CD4-positive, alpha-beta memory T cell (primary cell): ENCODE measurements at regions not wholly inside any gene's neighbourhood (a gene's known extent, or its start where the extent isn't known, plus 50 kb on each side); places are given as distances from the start of the nearest gene placed in this dataset.

Experiments
- CTCF ChIA-PET: fragments of 350-600 bp; sonication (Branson Sonifier 250); formaldehyde crosslinking; loops from one replicate; lab custom pipeline; 2021; ENCODE audit warnings: inconsistent platforms; ENCODE audit not compliant: partially characterized antibody; lab: Charles Lee
- POLR2A ChIA-PET: fragments of 350-600 bp; sonication (Branson Sonifier 250); formaldehyde crosslinking; loops from one replicate; lab custom pipeline; 2021; ENCODE audit not compliant: partially characterized antibody; lab: Charles Lee
- DNase-seq, 5 donors: peaks; one replicate each; pipeline versions ENCODE4 v3.0.0 to v3.0.0-alpha.2; 2020 to 2022; ENCODE audit warnings: mixed read lengths in 1 of 5
- H3K27ac ChIP-seq: one replicate; pipeline ENCODE4 v1.7.0; 2013; ENCODE audit warnings: low read depth, low read length
- H3K27me3 ChIP-seq: 2 replicates; pipeline ENCODE4 v1.7.0; 2013; ENCODE audit warnings: mild to moderate bottlenecking, low read length, moderate library complexity; ENCODE audit not compliant: insufficient read depth
- H3K36me3 ChIP-seq: 2 replicates; pipeline ENCODE4 v1.7.0; 2013; ENCODE audit warnings: mild to moderate bottlenecking, low read length, moderate library complexity; ENCODE audit not compliant: insufficient read depth
- H3K4me1 ChIP-seq: 2 replicates; pipeline ENCODE4 v1.7.0; 2013; ENCODE audit warnings: mild to moderate bottlenecking, low read length, moderate library complexity; ENCODE audit not compliant: insufficient read depth
- H3K4me3 ChIP-seq, 2 donors: one replicate each; pipeline ENCODE4 v1.7.0; 2013; ENCODE audit warnings: low read length in 2 of 2, mild to moderate bottlenecking in 1 of 2
- H3K9me3 ChIP-seq, 2 donors: one replicate each; pipeline ENCODE4 v1.7.0; 2013; ENCODE audit warnings: low read length in 2 of 2, control low read depth in 1 of 2; ENCODE audit not compliant: control insufficient read depth in 1 of 2
- H3K27ac Mint-ChIP-seq, 7 donors: one replicate each; pipeline ENCODE4 v1.8.0; 2020 to 2021; ENCODE audit warnings: mixed read lengths in 7 of 7, mild to moderate bottlenecking in 6 of 7, inconsistent platforms in 3 of 7, moderate library complexity in 3 of 7
- H3K27me3 Mint-ChIP-seq, 2 donors: one replicate each; pipeline ENCODE4 v1.8.0; 2020 to 2021; ENCODE audit warnings: mixed read lengths in 2 of 2
- H3K36me3 Mint-ChIP-seq, 2 donors: one replicate each; pipeline ENCODE4 v1.8.0; 2020 to 2021; ENCODE audit warnings: mixed read lengths in 2 of 2, inconsistent platforms in 1 of 2, mild to moderate bottlenecking in 1 of 2
- H3K4me1 Mint-ChIP-seq, 4 donors: one replicate each; pipeline ENCODE4 v1.8.0; 2020 to 2021; ENCODE audit warnings: mixed read lengths in 4 of 4, mild to moderate bottlenecking in 1 of 4
- H3K4me3 Mint-ChIP-seq, 8 donors: one replicate each; pipeline ENCODE4 v1.8.0; 2020 to 2021; ENCODE audit warnings: mixed read lengths in 8 of 8, mild to moderate bottlenecking in 7 of 8, moderate library complexity in 6 of 8, inconsistent platforms in 3 of 8
- H3K9me3 Mint-ChIP-seq, 8 donors: one replicate each; pipeline ENCODE4 v1.8.0; 2020 to 2021; ENCODE audit warnings: mixed read lengths in 8 of 8, mild to moderate bottlenecking in 5 of 8, inconsistent platforms in 3 of 8, moderate library complexity in 1 of 8
- intact Hi-C: fragments of 100-400 bp; cut with micrococcal nuclease; formaldehyde crosslinking; loops from one replicate; pipeline ENCODE4 v1.15.1; 2023

GRCh38 chr18:78679031-78679430 is 300.6 kb upstream of the SALL3 start:
- no peak overlapping the region for H3K27ac ChIP-seq
- Mint-ChIP-seq H3K4me1 (no peaks in the 10 kb centered on the region), H3K36me3 (no peaks in the 10 kb centered on the region), H3K27me3 (peaks cover 0 to 2% of the 10 kb centered on the region in 2 donors), H3K27ac (no peak overlapping the region), H3K9me3 (no peaks in the 10 kb centered on the region), H3K4me3 (no peak overlapping the region)
- no peak overlapping the region for H3K4me3 ChIP-seq
- no peaks in the 10 kb centered on the region for H3K4me1 ChIP-seq
- no peaks in the 10 kb centered on the region for H3K9me3 ChIP-seq
- CTCF ChIA-PET, result no interaction called here
- POLR2A ChIA-PET, result no interaction called here
- no peaks in the 10 kb centered on the region for H3K27me3 ChIP-seq
- intact Hi-C loops, result no loop called here
- H3K36me3 ChIP-seq, result no peaks in the 10 kb centered on the region
- no peak for DNase-seq

- intact Hi-C loops, result no loop called here
- H3K9me3 Mint-ChIP-seq, result no peaks in the 10 kb centered on the region
- POLR2A ChIA-PET, result no interaction called here
Observed at GRCh38 chr18:78679613-78680260, 299.9 kb upstream of the SALL3 start.

GRCh38 chr18:78681396-78681795 is 298.2 kb upstream of the SALL3 start:
- Mint-ChIP-seq H3K4me1 (no peaks in the 10 kb centered on the region), H3K4me3 (no peak overlapping the region), H3K36me3 (no peaks in the 10 kb centered on the region), H3K27ac (no peak overlapping the region), H3K9me3 (no peaks in the 10 kb centered on the region), H3K27me3 (peaks cover 0 to 2% of the 10 kb centered on the region in 2 donors)
- Histone ChIP-seq H3K4me3 (no peak overlapping the region), H3K9me3 (no peaks in the 10 kb centered on the region), H3K27me3 (no peaks in the 10 kb centered on the region), H3K36me3 (no peaks in the 10 kb centered on the region), H3K27ac (no peak overlapping the region), H3K4me1 (no peaks in the 10 kb centered on the region)
- no peak for DNase-seq
- intact Hi-C loops, result no loop called here
- POLR2A ChIA-PET, result no interaction called here
- CTCF ChIA-PET, result no interaction called here

More at GRCh38 chr18:78679613-78680260, 299.9 kb upstream of the SALL3 start:
- DNase-seq, result no peak
- no peak overlapping the region for H3K27ac Mint-ChIP-seq
- Histone ChIP-seq H3K36me3 (no peaks in the 10 kb centered on the region), H3K4me1 (no peaks in the 10 kb centered on the region), H3K27ac (no peak overlapping the region), H3K27me3 (no peaks in the 10 kb centered on the region), H3K9me3 (no peaks in the 10 kb centered on the region), H3K4me3 (no peak overlapping the region)
- CTCF ChIA-PET, result no interaction called here
- H3K4me1 Mint-ChIP-seq, result no peaks in the 10 kb centered on the region
- H3K27me3 Mint-ChIP-seq, result peaks cover 0 to 2% of the 10 kb centered on the region in 2 donors
- H3K36me3 Mint-ChIP-seq, result no peaks in the 10 kb centered on the region
- no peak overlapping the region for H3K4me3 Mint-ChIP-seq

GRCh38 chr18:78681934-78682333 is 297.7 kb upstream of the SALL3 start:
- Histone ChIP-seq H3K9me3 (no peaks in the 10 kb centered on the region), H3K27me3 (no peaks in the 10 kb centered on the region), H3K27ac (no peak overlapping the region), H3K36me3 (no peaks in the 10 kb centered on the region), H3K4me3 (no peak overlapping the region), H3K4me1 (no peaks in the 10 kb centered on the region)
- ChIA-PET POLR2A (no interaction called here), CTCF (no interaction called here)
- Mint-ChIP-seq H3K4me1 (no peaks in the 10 kb centered on the region), H3K27me3 (peaks cover 0 to 2% of the 10 kb centered on the region in 2 donors), H3K36me3 (no peaks in the 10 kb centered on the region), H3K27ac (no peak overlapping the region), H3K9me3 (no peaks in the 10 kb centered on the region), H3K4me3 (no peak overlapping the region)
- intact Hi-C loops, result no loop called here
- DNase-seq, result no peak

GRCh38 chr18:78682716-78683115 is 296.9 kb upstream of the SALL3 start:
- Histone ChIP-seq H3K4me3 (no peak overlapping the region), H3K27me3 (no peaks in the 10 kb centered on the region), H3K36me3 (no peaks in the 10 kb centered on the region), H3K4me1 (no peaks in the 10 kb centered on the region), H3K9me3 (no peaks in the 10 kb centered on the region), H3K27ac (no peak overlapping the region)
- intact Hi-C loops, result no loop called here
- ChIA-PET POLR2A (no interaction called here), CTCF (no interaction called here)
- Mint-ChIP-seq H3K4me3 (no peak overlapping the region), H3K9me3 (peaks cover 0 to 2% (median 0%) of the 10 kb centered on the region in 8 donors), H3K4me1 (no peaks in the 10 kb centered on the region), H3K27me3 (peaks cover 0 to 2% of the 10 kb centered on the region in 2 donors), H3K27ac (no peak overlapping the region), H3K36me3 (no peaks in the 10 kb centered on the region)
- no peak for DNase-seq

GRCh38 chr18:78683191-78684010 is 296.2 kb upstream of the SALL3 start:
- DNase-seq, result no peak
- Histone ChIP-seq H3K4me1 (no peaks in the 10 kb centered on the region), H3K27ac (no peak overlapping the region), H3K9me3 (no peaks in the 10 kb centered on the region), H3K36me3 (no peaks in the 10 kb centered on the region), H3K27me3 (no peaks in the 10 kb centered on the region), H3K4me3 (no peak overlapping the region)
- Mint-ChIP-seq H3K27ac (no peak overlapping the region), H3K27me3 (peaks cover 0 to 2% of the 10 kb centered on the region in 2 donors), H3K4me1 (no peaks in the 10 kb centered on the region), H3K4me3 (no peak overlapping the region), H3K9me3 (peaks cover 0 to 2% (median 0%) of the 10 kb centered on the region in 8 donors), H3K36me3 (no peaks in the 10 kb centered on the region)
- intact Hi-C loops, result no loop called here
- POLR2A ChIA-PET, result no interaction called here
- CTCF ChIA-PET, result no interaction called here

GRCh38 chr18:78685250-78685979 is 294.2 kb upstream of the SALL3 start:
- Histone ChIP-seq H3K9me3 (no peaks in the 10 kb centered on the region), H3K4me1 (no peaks in the 10 kb centered on the region), H3K27ac (no peak overlapping the region), H3K36me3 (no peaks in the 10 kb centered on the region), H3K27me3 (no peaks in the 10 kb centered on the region), H3K4me3 (no peak overlapping the region)
- no peak for DNase-seq
- CTCF ChIA-PET, result no interaction called here
- H3K36me3 Mint-ChIP-seq, result no peaks in the 10 kb centered on the region
- peaks cover 0 to 2% of the 10 kb centered on the region in 2 donors for H3K27me3 Mint-ChIP-seq
- intact Hi-C loops, result no loop called here
- H3K4me1 Mint-ChIP-seq, result no peaks in the 10 kb centered on the region
- POLR2A ChIA-PET, result no interaction called here
- no peak overlapping the region for H3K27ac Mint-ChIP-seq
- peaks cover 0 to 2% (median 0%) of the 10 kb centered on the region in 8 donors for H3K9me3 Mint-ChIP-seq
- peak overlapping the region in 1 of 8 donors; percentile 26 for H3K4me3 Mint-ChIP-seq
